ENCODE measurements at regions not wholly inside any gene's neighbourhood (a gene's known extent, or its start where the extent isn't known, plus 50 kb on each side); places are given as distances from the start of the nearest gene placed in this dataset.

GRCh38 chr13:90168953-90169352 lies 1178.5 kb upstream of the MIR17HG start:
- TF ChIP-seq CTCF (conservative IDR thresholded peaks at IDR 0.05; ENCODE audit: low read depth, low read length) (no peak), EZH2 (IDR thresholded peaks at IDR 0.05; ENCODE audit: borderline replicate concordance, low read depth, low read length, poor library complexity, severe bottlenecking) (no peak)

Measured in A673 (cell line).